HL-60 (cell line): ENCODE measurements at regions not wholly inside any gene's neighbourhood (a gene's known extent, or its start where the extent isn't known, plus 50 kb on each side); places are given as distances from the start of the nearest gene placed in this dataset.
"Not testable (repeated sequence)": the region's sequence is repeated elsewhere in the genome, so short reads cannot be mapped to it uniquely, and the experiment has no call there.

Source experiments
- DNase-seq, 2 experiments: peaks; one replicate each; pipeline ENCODE4 v3.0.0-alpha.2; 2010 to 2020; ENCODE audit warnings: low read depth in 1 of 2, low spot score in 1 of 2
- H3K27ac ChIP-seq: fragments of 250-450 bp; sonication (Bioruptor Pico); replicated peaks from 2 replicates; pipeline ENCODE4 v1.5.1; 2020; ENCODE audit warnings: mild to moderate bottlenecking, moderate library complexity
- H3K27me3 ChIP-seq: fragments of 250-450 bp; sonication (Bioruptor Pico); 2 replicates; pipeline ENCODE4 v1.5.1; 2021; ENCODE audit warnings: mild to moderate bottlenecking, moderate library complexity; ENCODE audit not compliant: insufficient read depth, poor library complexity, severe bottlenecking
- H3K4me3 ChIP-seq: replicated peaks from 2 replicates; pipeline ENCODE4 v1.5.1; 2011; ENCODE audit warnings: mild to moderate bottlenecking, control low read depth, low read length; ENCODE audit not compliant: insufficient read depth
- CTCF ChIP-seq: IDR thresholded peaks from one replicate; pipeline ENCODE4 v1.5.1; 2011; ENCODE audit warnings: low read length, control low read depth, inconsistent platforms; ENCODE audit not compliant: insufficient read depth
- GABPA ChIP-seq: IDR thresholded peaks from 2 replicates; pipeline ENCODE4 v1.6.1; 2012; ENCODE audit warnings: low read depth
- POLR2AphosphoS5 ChIP-seq: IDR thresholded peaks from 2 replicates; pipeline ENCODE4 v1.6.1; 2012; ENCODE audit warnings: low read depth
- REST ChIP-seq: IDR thresholded peaks from 2 replicates; pipeline ENCODE4 v1.6.1; 2012; ENCODE audit warnings: low read depth; ENCODE audit not compliant: insufficient replicate concordance
- SPI1 ChIP-seq: IDR thresholded peaks from 2 replicates; pipeline ENCODE4 v1.6.1; 2012; ENCODE audit warnings: low read depth, mild to moderate bottlenecking, borderline replicate concordance

DNA sequence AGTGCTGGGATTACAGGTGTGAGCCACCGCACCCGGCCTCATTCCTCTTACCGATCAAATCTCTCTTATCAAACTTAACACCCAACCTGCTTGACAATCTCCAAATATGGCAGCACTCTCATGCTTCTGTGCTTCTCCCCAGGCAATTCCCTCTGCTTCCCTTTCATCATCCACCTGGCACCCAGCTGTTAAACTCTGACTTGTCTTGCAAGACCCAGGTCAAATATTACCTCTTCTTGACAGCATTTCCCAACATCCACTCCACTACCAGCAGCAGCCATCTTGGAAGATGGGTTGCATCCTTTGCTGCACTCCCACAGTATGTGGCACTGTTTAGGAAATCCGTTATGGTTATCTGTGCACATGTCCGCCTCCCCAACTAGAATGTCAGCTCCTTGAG, 113.6 kb downstream of the ACTL7B start:
- H3K27ac ChIP-seq = no peak overlapping the region
- H3K4me3 ChIP-seq = no peak overlapping the region
- DNase-seq = no peak
- TF ChIP-seq CTCF (no peak), GABPA (no peak), REST (no peak), POLR2AphosphoS5 (no peak), SPI1 (no peak)
- H3K27me3 ChIP-seq = no peaks in the 10 kb centered on the region

GRCh38 chr9:108731292-108731691, 124.5 kb downstream of the ACTL7B start:
- H3K27me3 ChIP-seq, H3K4me3 ChIP-seq, DNase-seq, H3K27ac ChIP-seq: not testable (repeated sequence)

GRCh38 chr9:108727580-108728111, 128.1 kb downstream of the ACTL7B start:
- TF ChIP-seq SPI1 (peak; percentile 71; the same call in 1 of the 2 replicates), CTCF (no peak), GABPA (no peak), POLR2AphosphoS5 (no peak), REST (no peak)
- Histone ChIP-seq H3K4me3 (no peak overlapping the region), H3K27ac (no peak overlapping the region), H3K27me3 (no peaks in the 10 kb centered on the region)
- peak in 1 of 2 experiments; percentile 32 for DNase-seq

DNA sequence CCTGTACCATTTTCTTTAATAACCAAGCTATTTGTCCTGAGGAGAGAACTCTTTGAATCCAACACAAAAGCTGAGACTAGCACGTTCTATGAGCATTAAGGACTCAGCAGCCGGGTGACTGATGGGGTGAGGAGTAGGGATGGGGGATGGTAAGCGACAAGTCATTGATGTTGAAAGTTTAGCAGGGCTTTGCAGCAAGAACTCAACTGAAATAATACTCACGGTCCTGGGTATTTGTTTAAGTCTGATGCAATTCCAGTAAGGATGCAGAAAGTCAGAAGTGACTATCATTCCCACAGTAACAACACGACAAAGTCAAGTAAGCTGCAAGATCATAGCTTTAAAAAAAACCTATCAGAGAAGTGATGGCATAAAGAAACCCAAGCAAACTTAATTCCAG, 131.1 kb downstream of the ACTL7B start:
- no peaks in the 10 kb centered on the region for H3K27me3 ChIP-seq
- peak; percentile 6 to 37 for DNase-seq
- H3K4me3 ChIP-seq = no peak overlapping the region
- H3K27ac ChIP-seq = no peak overlapping the region
- TF ChIP-seq SPI1 (no peak), GABPA (no peak), REST (no peak), CTCF (no peak), POLR2AphosphoS5 (no peak)
